Natural killer cell treated with Interleukin-12 subunit alpha and Interleukin-12 subunit beta and Interleukin-15 and Interleukin-18, amount 100 ng/mL, for 72 hours (primary cell): ENCODE measurements at regions not wholly inside any gene's neighbourhood (a gene's known extent, or its start where the extent isn't known, plus 50 kb on each side); places are given as distances from the start of the nearest gene placed in this dataset.
"Not testable (repeated sequence)": the region's sequence is repeated elsewhere in the genome, so short reads cannot be mapped to it uniquely, and the experiment has no call there.

Experiments
- ATAC-seq, 2 donors: fragments of 150-1000 bp; cut with Tn5 transposase in 1 of 2; sonication (Bioruptor Pico), chemical (Tn5 transposase) in 1 of 2; 2 replicates each; pipeline ENCODE4 v1.10.0; 2021
- DNase-seq: peaks from one replicate; pipeline ENCODE4 v3.0.0; 2022; ENCODE audit warnings: low spot score
- H3K27ac Mint-ChIP-seq, 2 donors: 1 replicate in 1 of 2; 2 replicates in 1 of 2; pipeline ENCODE4 v1.8.0; 2022; ENCODE audit warnings: mixed read lengths in 2 of 2, mild to moderate bottlenecking in 1 of 2, moderate library complexity in 1 of 2
- H3K27me3 Mint-ChIP-seq, 2 donors: 1 replicate in 1 of 2; 2 replicates in 1 of 2; pipeline ENCODE4 v1.8.0; 2022; ENCODE audit warnings: mixed read lengths in 2 of 2
- H3K36me3 Mint-ChIP-seq: one replicate; pipeline ENCODE4 v1.8.0; 2022; ENCODE audit warnings: mixed read lengths
- H3K4me1 Mint-ChIP-seq, 2 donors: 1 replicate in 1 of 2; 2 replicates in 1 of 2; pipeline ENCODE4 v1.8.0; 2022; ENCODE audit warnings: low read depth in 2 of 2, mixed read lengths in 2 of 2, mild to moderate bottlenecking in 1 of 2
- H3K4me3 Mint-ChIP-seq: one replicate; pipeline ENCODE4 v1.8.0; 2022; ENCODE audit warnings: mixed read lengths
- H3K9me3 Mint-ChIP-seq: 2 replicates; pipeline ENCODE4 v1.8.0; 2022; ENCODE audit warnings: mixed read lengths

GRCh38 chr6:135728589-135728988 is 122.9 kb upstream of the PDE7B start:
- DNase-seq (no peak), ATAC-seq (no peak)
- peaks cover 9% of the 10 kb centered on the region for H3K36me3 Mint-ChIP-seq
- H3K27ac Mint-ChIP-seq = no peak overlapping the region
- no peak overlapping the region for H3K4me3 Mint-ChIP-seq
- peaks cover 6% of the 10 kb centered on the region for H3K9me3 Mint-ChIP-seq
- H3K27me3 Mint-ChIP-seq = peaks cover 7 to 18% of the 10 kb centered on the region in 2 donors
- no peaks in the 10 kb centered on the region for H3K4me1 Mint-ChIP-seq

- no peaks in the 10 kb centered on the region for H3K4me1 Mint-ChIP-seq
- DNase-seq (no peak), ATAC-seq (no peak)
- no peaks in the 10 kb centered on the region for H3K9me3 Mint-ChIP-seq
- H3K27ac Mint-ChIP-seq = no peak overlapping the region
- H3K4me3 Mint-ChIP-seq = no peak overlapping the region
- peaks cover 12 to 25% of the 10 kb centered on the region in 2 donors for H3K27me3 Mint-ChIP-seq
- H3K36me3 Mint-ChIP-seq = no peaks in the 10 kb centered on the region
Measured at GRCh38 chr6:135731116-135731515, 120.4 kb upstream of the PDE7B start.

- H3K9me3 Mint-ChIP-seq, H3K4me3 Mint-ChIP-seq, ATAC-seq, H3K4me1 Mint-ChIP-seq, H3K36me3 Mint-ChIP-seq, DNase-seq, H3K27ac Mint-ChIP-seq: not testable (repeated sequence)
- peaks cover 23 to 41% of the 10 kb centered on the region in 2 donors for H3K27me3 Mint-ChIP-seq
Measured at GRCh38 chr6:135736351-135736750, 115.2 kb upstream of the PDE7B start.

- Mint-ChIP-seq H3K27me3 (peaks cover 16 to 27% of the 10 kb centered on the region in 2 donors), H3K9me3 (no peaks in the 10 kb centered on the region), H3K4me1 (no peaks in the 10 kb centered on the region), H3K4me3 (no peak overlapping the region), H3K36me3 (no peaks in the 10 kb centered on the region), H3K27ac (no peak overlapping the region)
- ATAC-seq (no peak), DNase-seq (no peak)
Measured at GRCh38 chr6:135738636-135739035, 112.9 kb upstream of the PDE7B start.

GRCh38 chr6:135739288-135739687 is 112.2 kb upstream of the PDE7B start:
- no peaks in the 10 kb centered on the region for H3K36me3 Mint-ChIP-seq
- DNase-seq = no peak
- H3K27ac Mint-ChIP-seq = no peak overlapping the region
- no peak for ATAC-seq
- peaks cover 11 to 21% of the 10 kb centered on the region in 2 donors for H3K27me3 Mint-ChIP-seq
- no peaks in the 10 kb centered on the region for H3K9me3 Mint-ChIP-seq
- H3K4me3 Mint-ChIP-seq = no peak overlapping the region
- no peaks in the 10 kb centered on the region for H3K4me1 Mint-ChIP-seq

- Mint-ChIP-seq H3K4me1 (no peaks in the 10 kb centered on the region), H3K4me3 (no peak overlapping the region), H3K9me3 (no peaks in the 10 kb centered on the region), H3K36me3 (no peaks in the 10 kb centered on the region), H3K27me3 (peaks cover 11 to 20% of the 10 kb centered on the region in 2 donors), H3K27ac (no peak overlapping the region)
- DNase-seq (no peak), ATAC-seq (no peak)
Measured at GRCh38 chr6:135740580-135740979, 110.9 kb upstream of the PDE7B start.

- Mint-ChIP-seq H3K36me3 (no peaks in the 10 kb centered on the region), H3K27ac (no peak overlapping the region), H3K9me3 (no peaks in the 10 kb centered on the region), H3K4me1 (no peaks in the 10 kb centered on the region), H3K4me3 (no peak overlapping the region), H3K27me3 (peaks cover 8 to 11% of the 10 kb centered on the region in 2 donors)
- DNase-seq = no peak
- no peak for ATAC-seq
Measured at GRCh38 chr6:135743476-135743875, 108.0 kb upstream of the PDE7B start.

GRCh38 chr6:135748189-135748588 is 103.3 kb upstream of the PDE7B start:
- H3K36me3 Mint-ChIP-seq = no peaks in the 10 kb centered on the region
- DNase-seq = no peak
- H3K4me3 Mint-ChIP-seq = no peak overlapping the region
- no peaks in the 10 kb centered on the region for H3K9me3 Mint-ChIP-seq
- H3K27me3 Mint-ChIP-seq = peaks cover 3 to 16% of the 10 kb centered on the region in 2 donors
- no peak overlapping the region for H3K27ac Mint-ChIP-seq
- no peak for ATAC-seq
- no peaks in the 10 kb centered on the region for H3K4me1 Mint-ChIP-seq

GRCh38 chr6:135750081-135750480 is 101.4 kb upstream of the PDE7B start:
- Mint-ChIP-seq H3K27ac (no peak overlapping the region), H3K36me3 (no peaks in the 10 kb centered on the region), H3K4me1 (no peaks in the 10 kb centered on the region), H3K27me3 (peaks cover 3 to 16% of the 10 kb centered on the region in 2 donors), H3K4me3 (no peak overlapping the region), H3K9me3 (no peaks in the 10 kb centered on the region)
- DNase-seq (no peak), ATAC-seq (no peak)

GRCh38 chr6:135753196-135753595 is 98.3 kb upstream of the PDE7B start:
- H3K36me3 Mint-ChIP-seq = no peaks in the 10 kb centered on the region
- no peaks in the 10 kb centered on the region for H3K9me3 Mint-ChIP-seq
- ATAC-seq = no peak
- no peak overlapping the region for H3K27ac Mint-ChIP-seq
- no peaks in the 10 kb centered on the region for H3K4me1 Mint-ChIP-seq
- H3K27me3 Mint-ChIP-seq = peaks cover 3 to 16% of the 10 kb centered on the region in 2 donors
- no peak overlapping the region for H3K4me3 Mint-ChIP-seq
- no peak for DNase-seq

- Mint-ChIP-seq H3K36me3 (peaks cover 6% of the 10 kb centered on the region), H3K4me3 (no peak overlapping the region)
- no peak for ATAC-seq
Measured at GRCh38 chr6:135759831-135760230, 91.7 kb upstream of the PDE7B start.

GRCh38 chr6:135774006-135774405 is 77.5 kb upstream of the PDE7B start:
- no peak for ATAC-seq
- Mint-ChIP-seq H3K36me3 (no peaks in the 10 kb centered on the region), H3K9me3 (no peaks in the 10 kb centered on the region), H3K27me3 (peaks cover 2 to 20% of the 10 kb centered on the region in 2 donors), H3K27ac (no peak overlapping the region), H3K4me1 (no peaks in the 10 kb centered on the region), H3K4me3 (no peak overlapping the region)
- DNase-seq = no peak

More at GRCh38 chr6:135759831-135760230, 91.7 kb upstream of the PDE7B start:
- DNase-seq = no peak
- Mint-ChIP-seq H3K27me3 (peaks cover 5 to 8% of the 10 kb centered on the region in 2 donors), H3K9me3 (peaks cover 4% of the 10 kb centered on the region), H3K27ac (no peak overlapping the region), H3K4me1 (no peaks in the 10 kb centered on the region)

- Mint-ChIP-seq H3K36me3 (peaks cover 4% of the 10 kb centered on the region), H3K4me1 (no peaks in the 10 kb centered on the region), H3K4me3 (no peak overlapping the region), H3K27me3 (peaks cover 6 to 25% of the 10 kb centered on the region in 2 donors), H3K9me3 (no peaks in the 10 kb centered on the region), H3K27ac (no peak overlapping the region)
- DNase-seq = no peak
- ATAC-seq = no peak
Measured at GRCh38 chr6:135779213-135779612, 72.3 kb upstream of the PDE7B start.

- Mint-ChIP-seq H3K4me3 (no peak overlapping the region), H3K27me3 (peaks cover 7 to 21% of the 10 kb centered on the region in 2 donors), H3K27ac (no peak overlapping the region), H3K36me3 (peaks cover 4% of the 10 kb centered on the region), H3K4me1 (no peaks in the 10 kb centered on the region), H3K9me3 (no peaks in the 10 kb centered on the region)
- ATAC-seq = no peak
- no peak for DNase-seq
Measured at GRCh38 chr6:135780326-135780725, 71.2 kb upstream of the PDE7B start.

- no peaks in the 10 kb centered on the region for H3K4me1 Mint-ChIP-seq
- H3K4me3 Mint-ChIP-seq = no peak overlapping the region
- peaks cover 4% of the 10 kb centered on the region for H3K36me3 Mint-ChIP-seq
- peaks cover 6 to 21% of the 10 kb centered on the region in 2 donors for H3K27me3 Mint-ChIP-seq
- no peak overlapping the region for H3K27ac Mint-ChIP-seq
- ATAC-seq (no peak), DNase-seq (no peak)
- H3K9me3 Mint-ChIP-seq = no peaks in the 10 kb centered on the region
Measured at GRCh38 chr6:135782546-135782945, 69.0 kb upstream of the PDE7B start.
